PC-9 (cell line): ENCODE measurements at regions not wholly inside any gene's neighbourhood (a gene's known extent, or its start where the extent isn't known, plus 50 kb on each side); places are given as distances from the start of the nearest gene placed in this dataset.

Experiments
- BruUV-seq: library from RNA; stranded (reverse); fragments of 400-500 nt; replicated peaks from 2 replicates; lab custom pipeline; 2021; lab: Mats Ljungman, UMichigan
- CTCF ChIA-PET: fragments of 300-600 bp; sonication (Branson Sonifier 250); formaldehyde crosslinking; loops from one replicate; lab custom pipeline; 2022; ENCODE audit warnings: antibody characterized with exemption; lab: Charles Lee
- POLR2A ChIA-PET: fragments of 300-600 bp; sonication (Branson Sonifier 250); formaldehyde crosslinking; loops from one replicate; lab custom pipeline; 2022; ENCODE audit warnings: antibody characterized with exemption; ENCODE audit not compliant: unreplicated experiment; lab: Charles Lee
- DNase-seq, 2 experiments: peaks; one replicate each; pipeline versions ENCODE4 v3.0.0 to v3.0.0-alpha.2; 2015 to 2022; ENCODE audit warnings: mixed read lengths in 1 of 2
- H2AFZ ChIP-seq: fragments of 200-600 bp; sonication (generic); 2 replicates; pipeline ENCODE4 v1.8.1; 2017; ENCODE audit warnings: antibody characterized with exemption
- H3F3A ChIP-seq: fragments of 200-600 bp; sonication (generic); 2 replicates; pipeline ENCODE4 v1.8.1; 2017; ENCODE audit warnings: antibody characterized with exemption, mild to moderate bottlenecking, low read depth; ENCODE audit not compliant: insufficient read depth
- H3K27ac ChIP-seq: fragments of 200-600 bp; sonication (generic); 2 replicates; pipeline ENCODE4 v1.6.1; 2016; ENCODE audit warnings: mixed run types
- H3K27me3 ChIP-seq: fragments of 200-600 bp; sonication (generic); 2 replicates; pipeline ENCODE4 v1.6.1; 2016; ENCODE audit warnings: low read depth, mixed run types; ENCODE audit not compliant: insufficient read depth
- H3K36me3 ChIP-seq: fragments of 200-600 bp; sonication (generic); 2 replicates; pipeline ENCODE4 v1.6.1; 2016; ENCODE audit warnings: low read depth, mixed run types
- H3K4me1 ChIP-seq: fragments of 200-600 bp; sonication (generic); replicated peaks from 2 replicates; pipeline ENCODE4 v1.6.1; 2016; ENCODE audit warnings: mixed run types; ENCODE audit not compliant: insufficient read depth
- H3K4me2 ChIP-seq: fragments of 200-600 bp; sonication (generic); 2 replicates; pipeline ENCODE4 v1.6.1; 2017; ENCODE audit warnings: mixed run types
- H3K4me3 ChIP-seq: fragments of 200-600 bp; sonication (generic); 2 replicates; pipeline ENCODE4 v1.6.1; 2016; ENCODE audit warnings: mixed run types
- H3K79me2 ChIP-seq: fragments of 200-600 bp; sonication (generic); 2 replicates; pipeline ENCODE4 v1.6.1; 2017; ENCODE audit warnings: low read depth, mixed run types
- H3K9me2 ChIP-seq: fragments of 200-600 bp; sonication (generic); 2 replicates; pipeline ENCODE4 v1.8.1; 2017; ENCODE audit warnings: mild to moderate bottlenecking; ENCODE audit not compliant: insufficient read depth
- H3K9me3 ChIP-seq: fragments of 200-600 bp; sonication (generic); 2 replicates; pipeline ENCODE4 v1.8.1; 2016; ENCODE audit warnings: low read depth; ENCODE audit not compliant: insufficient read depth
- H4K20me1 ChIP-seq: fragments of 200-600 bp; sonication (generic); 2 replicates; pipeline ENCODE4 v1.8.1; 2017; ENCODE audit not compliant: insufficient read depth
- EZH2 ChIP-seq: fragments of 200-600 bp; sonication (generic); IDR thresholded peaks from 2 replicates; pipeline ENCODE4 v1.8.0; 2017; ENCODE audit warnings: antibody characterized with exemption, low read depth
- intact Hi-C: fragments of 100-400 bp; cut with micrococcal nuclease; formaldehyde crosslinking; loops from one replicate; pipeline ENCODE4 v1.10.0; 2022; ENCODE audit not compliant: unreplicated experiment
- TF ChIP-seq, protein P1 (sequence below): fragments of 200-600 bp; sonication (generic); conservative IDR thresholded peaks from 2 replicates; pipeline ENCODE4 v1.6.1; 2017; ENCODE audit warnings: mixed run types, antibody characterized with exemption, mild to moderate bottlenecking, moderate library complexity

DNA sequence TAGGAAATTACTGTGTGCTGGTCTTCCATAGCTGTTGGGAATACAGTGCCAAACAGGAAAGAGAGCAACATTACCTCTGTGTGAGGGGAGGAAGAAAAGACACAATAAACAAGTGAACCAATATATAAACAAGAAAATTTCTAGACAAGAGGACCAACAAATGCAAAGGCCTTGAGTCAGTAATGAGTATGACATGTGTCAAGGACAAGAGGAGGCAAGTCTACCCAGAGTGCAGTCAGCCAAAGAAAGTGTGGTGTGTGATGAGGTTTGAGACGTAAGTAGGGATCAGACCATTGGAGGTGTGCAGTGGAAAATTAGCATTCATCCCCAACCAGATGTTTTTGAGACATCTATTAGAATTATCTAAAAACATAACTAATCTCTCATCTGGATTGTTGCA lies 69.5 kb upstream of the CDH6 start:
- TF ChIP-seq, protein P1, sequence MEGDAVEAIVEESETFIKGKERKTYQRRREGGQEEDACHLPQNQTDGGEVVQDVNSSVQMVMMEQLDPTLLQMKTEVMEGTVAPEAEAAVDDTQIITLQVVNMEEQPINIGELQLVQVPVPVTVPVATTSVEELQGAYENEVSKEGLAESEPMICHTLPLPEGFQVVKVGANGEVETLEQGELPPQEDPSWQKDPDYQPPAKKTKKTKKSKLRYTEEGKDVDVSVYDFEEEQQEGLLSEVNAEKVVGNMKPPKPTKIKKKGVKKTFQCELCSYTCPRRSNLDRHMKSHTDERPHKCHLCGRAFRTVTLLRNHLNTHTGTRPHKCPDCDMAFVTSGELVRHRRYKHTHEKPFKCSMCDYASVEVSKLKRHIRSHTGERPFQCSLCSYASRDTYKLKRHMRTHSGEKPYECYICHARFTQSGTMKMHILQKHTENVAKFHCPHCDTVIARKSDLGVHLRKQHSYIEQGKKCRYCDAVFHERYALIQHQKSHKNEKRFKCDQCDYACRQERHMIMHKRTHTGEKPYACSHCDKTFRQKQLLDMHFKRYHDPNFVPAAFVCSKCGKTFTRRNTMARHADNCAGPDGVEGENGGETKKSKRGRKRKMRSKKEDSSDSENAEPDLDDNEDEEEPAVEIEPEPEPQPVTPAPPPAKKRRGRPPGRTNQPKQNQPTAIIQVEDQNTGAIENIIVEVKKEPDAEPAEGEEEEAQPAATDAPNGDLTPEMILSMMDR = no peak
- no peak for TF ChIP-seq EZH2
- no TSS peak for BruUV-seq
- Histone ChIP-seq H3F3A (no peaks in the 10 kb centered on the region), H3K27me3 (peaks cover 11% of the 10 kb centered on the region), H3K79me2 (no peaks in the 10 kb centered on the region), H3K9me3 (no peaks in the 10 kb centered on the region), H3K4me1 (no peaks in the 10 kb centered on the region), H3K9me2 (no peaks in the 10 kb centered on the region), H3K4me3 (no peak overlapping the region), H3K36me3 (no peaks in the 10 kb centered on the region), H3K27ac (no peak overlapping the region), H3K4me2 (no peak overlapping the region), H2AFZ (no peak overlapping the region), H4K20me1 (no peaks in the 10 kb centered on the region)
- ChIA-PET POLR2A (no interaction called here), CTCF (no interaction called here)
- no peak for DNase-seq
- intact Hi-C loops = no loop called here

DNA sequence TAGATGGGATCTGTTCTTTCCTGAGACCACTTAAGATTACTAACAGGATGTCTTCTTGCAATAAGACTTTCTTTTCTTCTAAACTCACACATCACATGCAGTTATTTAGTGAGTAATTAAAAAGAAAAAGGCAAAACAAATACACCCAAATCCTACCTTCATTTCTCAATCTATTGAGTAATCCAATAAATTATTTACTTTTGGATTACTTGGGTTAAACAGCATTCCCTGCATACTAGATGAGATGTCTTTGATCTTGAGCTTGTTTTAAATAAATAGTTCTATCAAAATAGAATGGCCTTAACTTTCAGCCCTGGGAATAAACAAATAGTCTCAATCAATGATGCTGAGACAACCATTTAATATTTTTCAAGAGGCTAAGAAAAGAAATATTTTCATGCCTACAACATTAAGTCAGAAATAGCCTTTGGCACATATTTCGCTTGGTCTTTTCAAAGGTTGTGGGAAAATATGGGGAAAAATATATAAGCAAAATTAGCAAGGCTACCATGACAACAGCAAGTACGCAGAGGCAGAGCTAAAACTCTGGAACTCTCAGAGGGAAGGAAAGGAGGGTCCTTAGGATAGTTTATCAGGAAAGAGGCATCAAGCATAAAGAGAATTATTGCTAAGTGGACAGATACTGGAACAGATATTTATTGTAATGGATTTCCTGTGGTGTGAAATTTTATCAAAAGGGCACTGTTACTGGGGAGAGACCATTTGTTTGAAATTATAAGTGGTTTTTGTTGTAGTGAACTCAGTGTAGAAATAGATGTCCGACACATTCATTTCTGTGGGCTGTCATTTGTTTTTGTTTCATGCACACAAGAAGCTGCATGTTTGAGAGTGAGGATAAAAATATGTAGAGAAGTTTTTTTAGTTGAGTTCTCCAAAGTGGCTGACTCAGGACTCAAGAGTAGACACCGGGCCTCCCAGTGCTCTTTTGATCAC lies 70.2 kb upstream of the CDH6 start:
- Histone ChIP-seq H3K79me2 (no peaks in the 10 kb centered on the region), H4K20me1 (no peaks in the 10 kb centered on the region), H3K9me2 (no peaks in the 10 kb centered on the region), H3K27ac (no peak overlapping the region), H3K4me3 (no peak overlapping the region), H3K27me3 (peaks cover 6% of the 10 kb centered on the region), H3F3A (no peaks in the 10 kb centered on the region), H2AFZ (no peak overlapping the region), H3K4me1 (no peaks in the 10 kb centered on the region), H3K4me2 (no peak overlapping the region), H3K36me3 (no peaks in the 10 kb centered on the region), H3K9me3 (no peaks in the 10 kb centered on the region)
- intact Hi-C loops = no loop called here
- ChIA-PET CTCF (no interaction called here), POLR2A (no interaction called here)
- TF ChIP-seq EZH2 = no peak
- TF ChIP-seq, protein P1 = no peak
- BruUV-seq = no TSS peak
- DNase-seq = no peak

- H4K20me1 ChIP-seq = no peaks in the 10 kb centered on the region
- no TSS peak for BruUV-seq
- TF ChIP-seq EZH2 = no peak
- TF ChIP-seq, protein P1 = no peak
- no peak overlapping the region for H2AFZ ChIP-seq
- no peaks in the 10 kb centered on the region for H3F3A ChIP-seq
- no peak overlapping the region for H3K27ac ChIP-seq
- intact Hi-C loops = no loop called here
- H3K36me3 ChIP-seq = no peaks in the 10 kb centered on the region
- no peak overlapping the region for H3K4me3 ChIP-seq
- CTCF ChIA-PET = no interaction called here
- no peaks in the 10 kb centered on the region for H3K4me1 ChIP-seq
- H3K27me3 ChIP-seq = no peaks in the 10 kb centered on the region
- H3K9me2 ChIP-seq = no peaks in the 10 kb centered on the region
- DNase-seq = no peak
- H3K4me2 ChIP-seq = no peak overlapping the region
- no peaks in the 10 kb centered on the region for H3K79me2 ChIP-seq
- POLR2A ChIA-PET = no interaction called here
- H3K9me3 ChIP-seq = no peaks in the 10 kb centered on the region
Observed at GRCh38 chr5:31121224-31121623, 72.3 kb upstream of the CDH6 start.
